Activated B cell treated with CpG ODN at 0.5 μM for 24 hours (primary cell): ENCODE measurements at regions not wholly inside any gene's neighbourhood (a gene's known extent, or its start where the extent isn't known, plus 50 kb on each side); places are given as distances from the start of the nearest gene placed in this dataset.

Experiments used
- ATAC-seq: fragments of 200-7000 bp; cut with Tn5 transposase; one replicate; pipeline ENCODE4 v1.10.0; 2021; ENCODE audit warnings: low read depth, mild to moderate bottlenecking, moderate library complexity
- CTCF ChIA-PET: fragments of 350-600 bp; sonication (Branson Sonifier 250); formaldehyde crosslinking; loops from one replicate; lab custom pipeline; 2021; ENCODE audit warnings: antibody characterized with exemption; lab: Charles Lee
- POLR2A ChIA-PET: fragments of 350-600 bp; sonication (Branson Sonifier 250); formaldehyde crosslinking; loops from one replicate; lab custom pipeline; 2021; ENCODE audit warnings: antibody characterized with exemption; lab: Charles Lee
- DNase-seq: peaks from one replicate; pipeline ENCODE4 v3.0.0; 2022
- H3K27ac Mint-ChIP-seq: one replicate; pipeline ENCODE4 v1.8.0; 2020; ENCODE audit warnings: mixed read lengths
- H3K27me3 Mint-ChIP-seq: one replicate; pipeline ENCODE4 v1.8.0; 2021; ENCODE audit warnings: mixed read lengths
- H3K36me3 Mint-ChIP-seq: one replicate; pipeline ENCODE4 v1.8.0; 2021; ENCODE audit warnings: low read depth, mixed read lengths
- H3K4me1 Mint-ChIP-seq: one replicate; pipeline ENCODE4 v1.8.0; 2021; ENCODE audit warnings: mixed read lengths
- H3K4me3 Mint-ChIP-seq: one replicate; pipeline ENCODE4 v1.8.0; 2020; ENCODE audit warnings: mild to moderate bottlenecking, mixed read lengths
- H3K9me3 Mint-ChIP-seq: one replicate; pipeline ENCODE4 v1.8.0; 2020; ENCODE audit warnings: mixed read lengths
- intact Hi-C: fragments of 100-400 bp; cut with micrococcal nuclease; formaldehyde crosslinking; loops from one replicate; pipeline ENCODE4 v1.15.1; 2024
- TF ChIP-seq, protein P1 (sequence below): fragments of 200-600 bp; IDR thresholded peaks from one replicate; pipeline ENCODE4 v1.8.0; 2022; ENCODE audit warnings: antibody characterized with exemption, mild to moderate bottlenecking

DNA sequence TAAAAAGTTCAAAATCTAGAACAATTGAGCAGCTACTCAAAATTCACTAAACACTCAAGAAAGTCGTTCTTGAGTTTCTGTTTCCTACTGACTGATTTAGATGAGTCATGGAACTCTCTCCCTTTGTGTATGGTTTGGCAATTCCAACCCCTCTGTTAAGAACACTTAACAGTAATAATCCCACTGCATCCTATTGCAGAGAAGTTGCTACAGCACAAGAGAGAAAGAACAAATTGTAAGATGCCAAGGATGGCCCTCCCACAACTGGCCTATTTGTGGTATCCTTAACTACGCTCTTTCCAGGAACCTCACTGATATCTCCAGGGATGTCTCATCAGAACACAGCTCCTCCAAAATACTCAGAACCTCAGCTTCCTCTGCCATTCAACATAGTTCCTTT, 701.8 kb upstream of the TENM3 start:
- ChIA-PET POLR2A (no interaction called here), CTCF (no interaction called here)
- no peaks in the 10 kb centered on the region for H3K27me3 Mint-ChIP-seq
- intact Hi-C loops: no loop called here
- no peaks in the 10 kb centered on the region for H3K4me1 Mint-ChIP-seq
- TF ChIP-seq, protein P1, sequence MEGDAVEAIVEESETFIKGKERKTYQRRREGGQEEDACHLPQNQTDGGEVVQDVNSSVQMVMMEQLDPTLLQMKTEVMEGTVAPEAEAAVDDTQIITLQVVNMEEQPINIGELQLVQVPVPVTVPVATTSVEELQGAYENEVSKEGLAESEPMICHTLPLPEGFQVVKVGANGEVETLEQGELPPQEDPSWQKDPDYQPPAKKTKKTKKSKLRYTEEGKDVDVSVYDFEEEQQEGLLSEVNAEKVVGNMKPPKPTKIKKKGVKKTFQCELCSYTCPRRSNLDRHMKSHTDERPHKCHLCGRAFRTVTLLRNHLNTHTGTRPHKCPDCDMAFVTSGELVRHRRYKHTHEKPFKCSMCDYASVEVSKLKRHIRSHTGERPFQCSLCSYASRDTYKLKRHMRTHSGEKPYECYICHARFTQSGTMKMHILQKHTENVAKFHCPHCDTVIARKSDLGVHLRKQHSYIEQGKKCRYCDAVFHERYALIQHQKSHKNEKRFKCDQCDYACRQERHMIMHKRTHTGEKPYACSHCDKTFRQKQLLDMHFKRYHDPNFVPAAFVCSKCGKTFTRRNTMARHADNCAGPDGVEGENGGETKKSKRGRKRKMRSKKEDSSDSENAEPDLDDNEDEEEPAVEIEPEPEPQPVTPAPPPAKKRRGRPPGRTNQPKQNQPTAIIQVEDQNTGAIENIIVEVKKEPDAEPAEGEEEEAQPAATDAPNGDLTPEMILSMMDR: no peak
- H3K27ac Mint-ChIP-seq: no peak overlapping the region
- DNase-seq (no peak), ATAC-seq (no peak)
- no peak overlapping the region for H3K4me3 Mint-ChIP-seq
- no peaks in the 10 kb centered on the region for H3K9me3 Mint-ChIP-seq
- H3K36me3 Mint-ChIP-seq: no peaks in the 10 kb centered on the region

DNA sequence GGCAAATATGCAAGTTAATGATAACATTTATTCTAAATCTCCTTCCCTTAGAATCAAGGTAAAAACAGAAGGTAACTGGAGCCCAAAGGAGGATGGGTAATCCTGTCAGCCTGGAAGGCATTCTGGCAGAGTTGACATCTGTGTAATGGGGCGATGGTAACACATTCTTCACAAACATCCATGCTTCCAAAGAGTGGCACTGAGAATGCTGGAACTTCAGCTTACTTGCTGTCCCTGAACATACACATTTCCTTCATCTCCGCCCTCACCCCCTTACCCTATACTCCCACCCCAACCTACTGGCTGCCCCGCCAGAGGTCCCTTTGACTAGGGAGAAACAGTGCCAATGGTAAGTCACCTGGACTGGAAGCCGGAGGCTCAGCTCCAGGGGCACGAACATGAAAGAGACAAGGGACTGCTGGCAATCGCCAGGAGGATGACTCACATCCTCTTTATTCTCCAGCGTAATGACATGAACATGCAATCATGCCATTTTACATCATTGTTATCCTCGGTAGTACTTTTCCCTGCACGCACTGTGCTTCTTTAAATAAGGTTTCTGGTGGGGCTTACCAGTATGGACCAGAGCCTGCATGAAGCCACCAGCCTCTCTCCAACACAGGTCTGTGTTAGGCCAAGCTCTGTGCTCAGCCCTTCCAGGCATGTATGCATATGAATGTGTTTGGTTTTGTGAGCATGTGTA, 694.2 kb upstream of the TENM3 start:
- H3K4me3 Mint-ChIP-seq: no peak overlapping the region
- intact Hi-C loops: no loop called here
- TF ChIP-seq, protein P1: no peak
- H3K4me1 Mint-ChIP-seq: no peaks in the 10 kb centered on the region
- no peaks in the 10 kb centered on the region for H3K27me3 Mint-ChIP-seq
- H3K36me3 Mint-ChIP-seq: no peaks in the 10 kb centered on the region
- POLR2A ChIA-PET: no interaction called here
- no peak overlapping the region for H3K27ac Mint-ChIP-seq
- ATAC-seq (no peak), DNase-seq (no peak)
- CTCF ChIA-PET: no interaction called here
- peaks cover 8% of the 10 kb centered on the region for H3K9me3 Mint-ChIP-seq

DNA sequence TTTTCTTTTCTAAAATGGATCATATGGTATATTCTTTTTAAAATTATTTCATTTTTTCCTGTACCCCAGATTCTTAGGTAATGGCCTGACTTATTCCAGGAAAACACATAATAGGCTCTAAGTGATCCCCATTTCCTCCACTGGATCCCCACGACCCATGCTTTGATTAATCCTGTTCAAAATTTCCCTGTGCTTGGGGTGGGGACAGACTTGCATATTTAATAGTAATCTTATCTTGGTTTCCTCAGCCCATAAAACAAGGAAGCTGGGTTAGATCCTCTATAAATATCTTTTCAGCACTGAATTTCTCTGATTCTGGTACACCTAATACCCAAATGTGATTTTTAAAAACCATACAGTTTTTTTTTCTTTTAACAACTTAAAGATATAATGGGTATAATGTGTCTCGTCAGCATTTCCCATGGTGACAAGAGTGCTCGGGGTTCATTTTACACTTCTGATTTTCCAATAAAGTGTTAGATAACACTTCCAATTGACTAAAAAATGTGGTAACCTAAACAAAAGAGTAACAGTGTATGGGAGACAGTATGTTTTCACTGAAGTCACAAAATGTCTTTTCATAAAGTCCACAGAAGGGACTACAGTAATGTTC, 693.5 kb upstream of the TENM3 start:
- POLR2A ChIA-PET: no interaction called here
- no peak for ATAC-seq
- intact Hi-C loops: no loop called here
- Mint-ChIP-seq H3K4me3 (no peak overlapping the region), H3K27ac (no peak overlapping the region), H3K4me1 (no peaks in the 10 kb centered on the region), H3K27me3 (no peaks in the 10 kb centered on the region), H3K9me3 (peaks cover 8% of the 10 kb centered on the region), H3K36me3 (no peaks in the 10 kb centered on the region)
- CTCF ChIA-PET: no interaction called here
- TF ChIP-seq, protein P1: no peak
- DNase-seq: no peak

DNA sequence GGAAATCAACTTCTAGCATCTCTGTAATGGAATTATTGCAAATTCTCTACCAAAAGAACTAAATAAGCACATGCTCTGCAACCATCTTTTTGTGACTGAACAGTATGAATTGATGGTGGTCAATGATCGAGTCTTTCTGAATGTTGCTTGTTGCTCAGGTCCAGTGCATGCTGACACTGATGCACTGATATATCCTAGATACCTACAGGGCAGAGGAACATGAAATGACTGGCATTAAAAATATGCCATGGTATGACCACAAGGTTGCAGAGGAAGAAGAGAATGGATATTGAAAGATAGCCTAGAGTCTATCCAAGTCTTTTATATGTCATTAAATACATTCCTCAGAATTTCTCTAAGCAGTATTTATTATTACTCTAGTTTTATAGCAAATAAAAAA, 692.8 kb upstream of the TENM3 start:
- no peaks in the 10 kb centered on the region for H3K27me3 Mint-ChIP-seq
- ATAC-seq: no peak
- H3K4me3 Mint-ChIP-seq: no peak overlapping the region
- intact Hi-C loops: no loop called here
- ChIA-PET CTCF (no interaction called here), POLR2A (no interaction called here)
- H3K27ac Mint-ChIP-seq: no peak overlapping the region
- TF ChIP-seq, protein P1: no peak
- no peak for DNase-seq
- H3K9me3 Mint-ChIP-seq: peaks cover 8% of the 10 kb centered on the region
- H3K4me1 Mint-ChIP-seq: no peaks in the 10 kb centered on the region
- no peaks in the 10 kb centered on the region for H3K36me3 Mint-ChIP-seq

DNA sequence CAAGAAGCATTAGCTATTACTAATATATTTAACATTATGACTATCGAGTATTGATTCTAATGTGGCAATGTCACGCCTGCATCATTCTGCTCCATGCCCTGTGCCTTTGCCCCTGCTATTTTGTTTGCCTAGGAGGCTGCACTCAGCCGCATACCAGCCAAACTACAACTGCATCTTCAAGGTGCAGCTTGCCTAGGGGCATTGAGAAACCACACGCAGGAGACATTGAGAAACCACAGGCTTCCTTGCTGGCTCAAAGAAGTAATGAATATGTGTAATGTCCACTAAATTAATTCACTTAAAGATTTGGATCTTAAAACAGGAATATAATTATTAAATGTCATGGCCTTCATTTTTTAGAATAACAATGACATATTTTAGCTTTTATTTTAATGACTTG, 683.6 kb upstream of the TENM3 start:
- ATAC-seq (no peak), DNase-seq (no peak)
- intact Hi-C loops: no loop called here
- Mint-ChIP-seq H3K4me3 (no peak overlapping the region), H3K27ac (no peak overlapping the region), H3K36me3 (no peaks in the 10 kb centered on the region), H3K4me1 (no peaks in the 10 kb centered on the region), H3K27me3 (no peaks in the 10 kb centered on the region), H3K9me3 (peaks cover 8% of the 10 kb centered on the region)
- TF ChIP-seq, protein P1: no peak
- POLR2A ChIA-PET: no interaction called here
- CTCF ChIA-PET: no interaction called here
